OCI-LY3 (cell line): ENCODE measurements at regions not wholly inside any gene's neighbourhood (a gene's known extent, or its start where the extent isn't known, plus 50 kb on each side); places are given as distances from the start of the nearest gene placed in this dataset.

Source experiments
- H2AFZ ChIP-seq: fragments of 200-600, 300-600 bp; shearing (Covaris generic); 2 replicates; pipeline ENCODE4 v1.6.0; 2014; ENCODE audit warnings: antibody characterized with exemption, low read depth, low read length
- H3K27ac ChIP-seq: fragments of 200-600, 300-600 bp; sonication (generic); 2 replicates; pipeline ENCODE4 v1.5.1; 2014; ENCODE audit warnings: mild to moderate bottlenecking, low read length, moderate library complexity, mixed read lengths
- H3K27me3 ChIP-seq: fragments of 200-600, 300-600 bp; sonication (generic); 2 replicates; pipeline ENCODE4 v1.6.1; 2014; ENCODE audit warnings: low read depth, low read length, mixed read lengths
- H3K36me3 ChIP-seq: fragments of 200-600, 300-600 bp; sonication (generic); replicated peaks from 2 replicates; pipeline ENCODE3; 2014; ENCODE audit warnings: low read depth, low read length, mixed read lengths
- H3K4me1 ChIP-seq: fragments of 300-600, 200-600 bp; sonication (generic); 2 replicates; pipeline ENCODE4 v1.6.1; 2014; ENCODE audit warnings: low read length, mixed read lengths
- H3K4me2 ChIP-seq: fragments of 200-600, 300-600 bp; sonication (generic); 2 replicates; pipeline ENCODE4 v1.6.1; 2014; ENCODE audit warnings: low read length, mixed read lengths
- H3K4me3 ChIP-seq: fragments of 300-600, 200-600 bp; sonication (generic); 2 replicates; pipeline ENCODE4 v1.5.1; 2014; ENCODE audit warnings: antibody characterized with exemption, mild to moderate bottlenecking, low read length, moderate library complexity
- H3K79me2 ChIP-seq: fragments of 300-600, 200-600 bp; shearing (Covaris generic); 2 replicates; pipeline ENCODE4 v1.6.1; 2014; ENCODE audit warnings: mild to moderate bottlenecking, low read length, mixed read lengths
- H3K9ac ChIP-seq: fragments of 300-600, 200-600 bp; shearing (Covaris generic); 2 replicates; pipeline ENCODE4 v1.6.0; 2014; ENCODE audit warnings: mild to moderate bottlenecking, low read length, moderate library complexity
- H3K9me3 ChIP-seq: fragments of 200-600, 300-600 bp; shearing (Covaris generic); 2 replicates; pipeline ENCODE4 v1.6.1; 2014; ENCODE audit warnings: low read length, mixed read lengths; ENCODE audit not compliant: insufficient read depth
- H4K20me1 ChIP-seq: fragments of 200-600, 300-600 bp; sonication (generic); 2 replicates; pipeline ENCODE4 v1.6.1; 2016; ENCODE audit warnings: low read length, mixed read lengths; ENCODE audit not compliant: insufficient read depth
- EZH2phosphoT487 ChIP-seq: fragments of 200-600 bp; shearing (Covaris generic); IDR thresholded peaks from 2 replicates; pipeline ENCODE4 v1.6.1; 2018; ENCODE audit warnings: antibody characterized with exemption, mixed run types, low read depth
- TF ChIP-seq, protein P1 (sequence below): fragments of 200-600, 300-600 bp; sonication (generic); IDR thresholded peaks from 2 replicates; pipeline ENCODE4 v1.5.1; 2014; ENCODE audit warnings: antibody characterized with exemption, low read length, low read depth

DNA sequence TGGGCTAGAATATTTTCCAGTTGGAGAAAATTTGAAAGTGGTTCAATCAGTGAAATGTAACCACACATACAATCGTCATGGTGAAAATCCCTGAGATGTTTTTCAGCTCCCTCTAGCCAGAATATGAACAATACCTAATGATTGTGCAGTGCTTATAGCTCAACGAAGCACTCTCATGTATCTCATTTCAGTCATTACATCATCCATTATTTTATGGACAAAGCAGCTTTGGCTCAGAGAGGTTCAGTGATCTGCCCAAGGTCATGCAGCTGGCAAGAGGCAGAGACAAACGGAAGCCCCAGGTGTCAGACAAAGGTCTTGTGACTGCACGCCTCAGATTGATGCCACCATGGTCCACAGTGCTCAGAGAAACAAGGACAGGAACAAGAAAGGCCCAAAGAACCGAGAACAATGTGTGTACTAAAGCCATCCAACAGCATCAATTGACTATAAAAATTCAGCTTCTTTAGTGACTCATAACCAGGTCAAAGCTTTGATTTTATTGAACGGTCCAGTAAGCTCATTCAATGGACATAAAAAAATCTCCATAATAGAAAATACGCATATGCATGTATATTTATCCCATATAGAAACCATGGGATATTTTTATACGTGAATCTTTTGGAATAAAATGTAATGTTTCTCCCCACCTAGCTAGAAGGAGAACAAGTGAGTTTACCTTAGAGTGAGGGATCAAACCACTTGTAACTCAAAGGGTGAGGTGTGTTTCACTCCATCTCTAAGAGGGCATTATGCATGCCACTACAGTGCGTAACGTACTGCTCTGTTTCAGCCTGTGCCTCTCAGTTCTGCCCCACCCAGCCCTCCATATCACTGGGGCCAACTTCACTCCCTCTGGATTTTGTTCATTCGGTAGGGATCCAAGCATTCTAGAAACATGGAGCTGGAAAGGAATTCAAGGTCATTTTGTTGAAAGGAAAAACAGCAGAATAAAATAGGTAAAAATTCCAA is 141.8 kb downstream of the GRIN2B start:
- no peaks in the 10 kb centered on the region for H3K36me3 ChIP-seq
- H3K4me2 ChIP-seq, result no peak overlapping the region
- H3K27me3 ChIP-seq, result no peaks in the 10 kb centered on the region; the same call in 1 of the 2 replicates
- H3K79me2 ChIP-seq, result no peaks in the 10 kb centered on the region
- TF ChIP-seq, protein P1, sequence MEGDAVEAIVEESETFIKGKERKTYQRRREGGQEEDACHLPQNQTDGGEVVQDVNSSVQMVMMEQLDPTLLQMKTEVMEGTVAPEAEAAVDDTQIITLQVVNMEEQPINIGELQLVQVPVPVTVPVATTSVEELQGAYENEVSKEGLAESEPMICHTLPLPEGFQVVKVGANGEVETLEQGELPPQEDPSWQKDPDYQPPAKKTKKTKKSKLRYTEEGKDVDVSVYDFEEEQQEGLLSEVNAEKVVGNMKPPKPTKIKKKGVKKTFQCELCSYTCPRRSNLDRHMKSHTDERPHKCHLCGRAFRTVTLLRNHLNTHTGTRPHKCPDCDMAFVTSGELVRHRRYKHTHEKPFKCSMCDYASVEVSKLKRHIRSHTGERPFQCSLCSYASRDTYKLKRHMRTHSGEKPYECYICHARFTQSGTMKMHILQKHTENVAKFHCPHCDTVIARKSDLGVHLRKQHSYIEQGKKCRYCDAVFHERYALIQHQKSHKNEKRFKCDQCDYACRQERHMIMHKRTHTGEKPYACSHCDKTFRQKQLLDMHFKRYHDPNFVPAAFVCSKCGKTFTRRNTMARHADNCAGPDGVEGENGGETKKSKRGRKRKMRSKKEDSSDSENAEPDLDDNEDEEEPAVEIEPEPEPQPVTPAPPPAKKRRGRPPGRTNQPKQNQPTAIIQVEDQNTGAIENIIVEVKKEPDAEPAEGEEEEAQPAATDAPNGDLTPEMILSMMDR, result no peak
- TF ChIP-seq EZH2phosphoT487, result no peak
- H3K4me1 ChIP-seq, result no peaks in the 10 kb centered on the region
- H3K9ac ChIP-seq, result no peak overlapping the region
- H2AFZ ChIP-seq, result no peak overlapping the region
- no peaks in the 10 kb centered on the region for H4K20me1 ChIP-seq
- no peaks in the 10 kb centered on the region for H3K9me3 ChIP-seq
- H3K4me3 ChIP-seq, result no peak overlapping the region
- H3K27ac ChIP-seq, result no peak overlapping the region

DNA sequence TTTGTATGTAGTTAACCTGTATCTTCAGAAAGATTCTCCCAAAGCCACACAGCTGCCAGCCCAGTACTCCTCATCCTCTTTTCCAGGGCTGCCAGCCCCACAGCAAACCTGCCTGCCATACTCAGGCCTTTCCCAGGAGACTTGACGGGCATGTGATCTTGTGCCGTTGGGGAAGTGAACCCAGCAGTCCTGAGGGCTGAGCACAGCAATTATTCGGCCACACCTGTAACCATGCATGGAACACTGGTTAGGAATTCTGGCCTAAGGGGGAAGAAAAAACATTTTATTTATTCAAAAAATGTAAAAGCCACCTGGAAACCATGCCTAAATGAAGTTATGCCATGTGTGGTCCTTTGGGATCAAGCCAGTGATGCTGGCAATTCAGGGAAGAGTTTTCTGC is 145.3 kb downstream of the GRIN2B start:
- Histone ChIP-seq H3K36me3 (no peaks in the 10 kb centered on the region), H3K9ac (no peak overlapping the region), H2AFZ (no peak overlapping the region), H4K20me1 (no peaks in the 10 kb centered on the region), H3K4me2 (no peak overlapping the region), H3K27ac (no peak overlapping the region), H3K4me1 (no peaks in the 10 kb centered on the region), H3K4me3 (no peak overlapping the region), H3K79me2 (no peaks in the 10 kb centered on the region), H3K27me3 (no peaks in the 10 kb centered on the region), H3K9me3 (no peaks in the 10 kb centered on the region)
- TF ChIP-seq, protein P1, result no peak
- no peak for TF ChIP-seq EZH2phosphoT487

DNA sequence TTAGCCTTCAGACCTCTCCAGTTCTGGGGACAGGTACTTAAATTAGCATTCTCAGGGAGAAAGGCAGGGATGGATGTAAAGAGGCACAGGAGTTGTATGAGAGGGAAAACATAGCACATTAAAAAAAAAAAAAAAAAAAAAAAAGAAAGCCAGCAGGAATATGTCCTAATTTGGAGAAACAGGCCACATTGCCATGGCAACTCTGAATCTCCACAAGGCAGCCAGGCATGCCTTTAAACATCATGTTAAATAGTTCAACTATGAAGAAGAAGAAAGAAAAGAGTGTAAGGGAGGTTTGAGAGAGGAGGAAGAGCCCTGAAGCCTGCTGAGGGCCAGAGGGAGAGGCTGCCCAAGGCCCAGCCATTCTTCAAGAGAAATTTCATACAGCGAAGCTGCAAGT is 145.8 kb downstream of the GRIN2B start:
- no peaks in the 10 kb centered on the region for H3K36me3 ChIP-seq
- no peak for TF ChIP-seq EZH2phosphoT487
- TF ChIP-seq, protein P1, result no peak
- H3K9ac ChIP-seq, result no peak overlapping the region
- no peaks in the 10 kb centered on the region for H4K20me1 ChIP-seq
- H3K9me3 ChIP-seq, result no peaks in the 10 kb centered on the region
- no peak overlapping the region for H3K27ac ChIP-seq
- H3K27me3 ChIP-seq, result no peaks in the 10 kb centered on the region
- no peaks in the 10 kb centered on the region for H3K4me1 ChIP-seq
- no peak overlapping the region for H2AFZ ChIP-seq
- no peak overlapping the region for H3K4me3 ChIP-seq
- H3K79me2 ChIP-seq, result no peaks in the 10 kb centered on the region
- no peak overlapping the region for H3K4me2 ChIP-seq

DNA sequence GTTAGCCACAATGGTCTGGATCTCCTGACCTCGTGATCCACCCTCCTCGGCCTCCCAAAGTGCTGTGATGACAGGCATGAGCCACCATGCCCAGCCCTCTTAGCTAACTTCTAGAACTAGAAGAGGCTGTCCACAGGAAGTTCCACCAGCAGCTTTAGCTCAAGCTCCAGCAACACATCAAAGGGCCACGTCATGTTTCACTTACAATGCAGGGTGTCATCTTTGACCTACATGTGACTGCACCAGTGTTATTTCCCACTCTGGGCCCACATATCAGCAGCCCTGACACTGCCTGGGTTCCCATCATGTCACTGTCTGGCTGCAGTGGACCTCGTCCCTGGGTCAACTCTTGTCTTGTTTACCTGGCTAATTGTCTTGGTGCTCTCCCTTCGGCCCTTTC is 147.2 kb downstream of the GRIN2B start:
- no peaks in the 10 kb centered on the region for H3K4me1 ChIP-seq
- no peaks in the 10 kb centered on the region for H3K27me3 ChIP-seq
- no peaks in the 10 kb centered on the region for H4K20me1 ChIP-seq
- no peaks in the 10 kb centered on the region for H3K36me3 ChIP-seq
- H3K79me2 ChIP-seq, result no peaks in the 10 kb centered on the region
- H3K9me3 ChIP-seq, result no peaks in the 10 kb centered on the region
- H3K27ac ChIP-seq, result no peak overlapping the region
- H3K9ac ChIP-seq, result no peak overlapping the region
- H3K4me2 ChIP-seq, result no peak overlapping the region
- no peak overlapping the region for H3K4me3 ChIP-seq
- TF ChIP-seq EZH2phosphoT487, result no peak
- TF ChIP-seq, protein P1, result no peak
- no peak overlapping the region for H2AFZ ChIP-seq
